ENCODE measurements at regions not wholly inside any gene's neighbourhood (a gene's known extent, or its start where the extent isn't known, plus 50 kb on each side); places are given as distances from the start of the nearest gene placed in this dataset.

- peaks cover 19% of the 10 kb centered on the region for H3K4me1 ChIP-seq (ENCODE audit: control insufficient read depth, insufficient read depth, low read length)
- H3K36me3 ChIP-seq (ENCODE audit: control insufficient read depth, insufficient read depth, low read length, severe bottlenecking): no peaks in the 10 kb centered on the region
- DNase-seq (ENCODE audit: low read depth): no peak
- no peaks in the 10 kb centered on the region for H3K9me3 ChIP-seq (ENCODE audit: control insufficient read depth, low read length)
- no peak overlapping the region for H3K4me3 ChIP-seq (ENCODE audit: low read length)
- no peak overlapping the region for H3K9ac ChIP-seq (ENCODE audit: low read length)
- no peaks in the 10 kb centered on the region for H3K27me3 ChIP-seq (replicated peaks; ENCODE audit: control insufficient read depth, insufficient read depth, low read length)
Observed at GRCh38 chr9:3730511-3730922, 204.7 kb upstream of the RFX3 start.

- no peaks in the 10 kb centered on the region for H3K4me1 ChIP-seq (ENCODE audit: control insufficient read depth, insufficient read depth, low read length)
- H3K4me3 ChIP-seq (ENCODE audit: low read length): no peak overlapping the region
- no peak overlapping the region for H3K9ac ChIP-seq (ENCODE audit: low read length)
- no peak for DNase-seq (ENCODE audit: low read depth)
- no peaks in the 10 kb centered on the region for H3K36me3 ChIP-seq (ENCODE audit: control insufficient read depth, insufficient read depth, low read length, severe bottlenecking)
- H3K9me3 ChIP-seq (ENCODE audit: control insufficient read depth, low read length): no peaks in the 10 kb centered on the region
- H3K27me3 ChIP-seq (replicated peaks; ENCODE audit: control insufficient read depth, insufficient read depth, low read length): no peaks in the 10 kb centered on the region
Observed at GRCh38 chr9:3721096-3721495, 195.3 kb upstream of the RFX3 start.

DNA sequence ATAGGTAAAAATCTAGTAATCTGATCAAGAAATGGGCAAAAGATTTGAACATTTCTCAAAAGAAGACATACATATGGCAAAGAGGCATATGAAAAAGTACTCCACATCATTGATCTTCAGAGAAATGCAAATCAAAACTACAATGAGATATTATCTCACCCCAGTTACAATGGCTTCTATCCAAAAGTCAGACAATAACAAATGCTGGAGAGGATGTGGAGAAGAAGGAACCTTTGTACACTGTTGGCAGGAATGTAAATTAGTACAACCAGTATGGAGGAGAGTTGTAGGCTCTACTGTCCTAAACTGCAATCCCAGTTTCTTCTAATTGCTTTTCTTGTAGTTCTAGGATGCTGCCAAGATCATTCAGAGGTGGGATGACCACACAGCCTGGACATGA, 193.5 kb upstream of the RFX3 start:
- no peak for DNase-seq (ENCODE audit: low read depth)
- H3K4me1 ChIP-seq (ENCODE audit: control insufficient read depth, insufficient read depth, low read length): no peaks in the 10 kb centered on the region

DNA sequence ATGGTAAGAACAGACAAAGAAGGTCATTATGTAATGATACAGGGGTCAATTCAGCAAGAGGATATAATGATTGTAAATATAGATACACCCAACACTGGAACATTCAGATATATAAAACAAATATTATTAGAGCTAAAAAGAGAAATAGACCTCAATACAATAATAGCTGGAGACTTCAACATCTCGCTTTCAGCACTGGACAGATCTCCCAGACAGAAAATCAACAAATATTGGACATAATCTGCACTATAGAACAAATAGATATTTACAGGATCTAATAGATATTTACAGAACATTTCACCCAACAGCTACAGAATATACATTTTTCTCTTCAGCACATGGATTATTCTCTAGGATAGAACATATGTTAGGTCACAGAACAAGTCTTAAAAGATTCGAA, 190.6 kb upstream of the RFX3 start:
- peak; percentile 30 for DNase-seq (ENCODE audit: low read depth)
- no peak overlapping the region for H3K9ac ChIP-seq (ENCODE audit: low read length)
- H3K27me3 ChIP-seq (replicated peaks; ENCODE audit: control insufficient read depth, insufficient read depth, low read length): no peaks in the 10 kb centered on the region
- no peak overlapping the region for H3K4me3 ChIP-seq (ENCODE audit: low read length)
- no peaks in the 10 kb centered on the region for H3K9me3 ChIP-seq (ENCODE audit: control insufficient read depth, low read length)
- no peaks in the 10 kb centered on the region for H3K36me3 ChIP-seq (ENCODE audit: control insufficient read depth, insufficient read depth, low read length, severe bottlenecking)
- no peaks in the 10 kb centered on the region for H3K4me1 ChIP-seq (ENCODE audit: control insufficient read depth, insufficient read depth, low read length)

More for the DNA sequence above, 193.5 kb upstream of the RFX3 start:
- Histone ChIP-seq H3K9ac (ENCODE audit: low read length) (no peak overlapping the region), H3K27me3 (replicated peaks; ENCODE audit: control insufficient read depth, insufficient read depth, low read length) (no peaks in the 10 kb centered on the region), H3K4me3 (ENCODE audit: low read length) (no peak overlapping the region), H3K36me3 (ENCODE audit: control insufficient read depth, insufficient read depth, low read length, severe bottlenecking) (no peaks in the 10 kb centered on the region), H3K9me3 (ENCODE audit: control insufficient read depth, low read length) (no peaks in the 10 kb centered on the region)

DNA sequence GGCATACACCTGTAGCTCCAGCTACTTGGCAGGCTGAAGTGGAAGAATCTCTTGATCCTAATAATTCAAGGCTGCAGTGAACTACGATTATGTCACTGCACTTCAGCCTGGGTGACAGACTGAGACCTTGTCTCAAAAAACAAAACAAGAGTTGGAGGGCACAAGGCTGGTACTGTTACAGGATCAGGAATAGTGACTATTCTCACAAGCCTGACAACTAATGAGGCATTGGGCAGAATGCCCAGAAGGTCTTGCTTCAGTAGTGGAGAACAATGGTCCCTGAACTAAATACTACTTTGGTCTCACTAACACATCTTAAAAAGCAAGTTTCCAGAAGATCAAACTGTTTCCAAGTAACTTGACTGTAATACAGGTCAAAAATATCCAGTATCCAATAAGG, 182.9 kb upstream of the RFX3 start:
- Histone ChIP-seq H3K4me1 (ENCODE audit: control insufficient read depth, insufficient read depth, low read length) (no peaks in the 10 kb centered on the region), H3K9me3 (ENCODE audit: control insufficient read depth, low read length) (no peaks in the 10 kb centered on the region), H3K4me3 (ENCODE audit: low read length) (no peak overlapping the region), H3K9ac (ENCODE audit: low read length) (no peak overlapping the region), H3K27me3 (replicated peaks; ENCODE audit: control insufficient read depth, insufficient read depth, low read length) (peaks cover 4% of the 10 kb centered on the region), H3K36me3 (ENCODE audit: control insufficient read depth, insufficient read depth, low read length, severe bottlenecking) (no peaks in the 10 kb centered on the region)
- DNase-seq (ENCODE audit: low read depth): peak; percentile 32

DNA sequence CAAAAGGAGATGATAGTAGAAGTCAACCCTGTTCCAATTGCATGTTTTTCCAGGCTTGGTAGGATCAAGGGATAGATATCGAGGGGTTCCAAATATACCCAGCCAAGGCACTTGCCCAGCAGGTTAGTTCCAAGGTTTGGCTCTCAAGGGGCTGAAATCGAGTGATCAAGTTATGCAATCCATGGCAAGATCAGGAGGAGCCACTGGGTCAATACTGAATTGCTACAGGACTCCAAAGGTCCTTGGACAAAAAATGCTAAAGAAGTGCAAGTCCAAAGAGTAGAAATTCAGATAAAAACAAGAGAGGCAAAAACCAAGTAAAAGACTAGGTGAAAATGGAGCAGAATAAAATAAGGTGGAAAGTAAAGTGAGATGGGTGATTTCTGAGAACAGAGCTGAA, 179.1 kb upstream of the RFX3 start:
- DNase-seq (ENCODE audit: low read depth): no peak
- Histone ChIP-seq H3K27me3 (replicated peaks; ENCODE audit: control insufficient read depth, insufficient read depth, low read length) (peaks cover 4% of the 10 kb centered on the region), H3K36me3 (ENCODE audit: control insufficient read depth, insufficient read depth, low read length, severe bottlenecking) (no peaks in the 10 kb centered on the region), H3K9me3 (ENCODE audit: control insufficient read depth, low read length) (no peaks in the 10 kb centered on the region), H3K4me1 (ENCODE audit: control insufficient read depth, insufficient read depth, low read length) (no peaks in the 10 kb centered on the region), H3K9ac (ENCODE audit: low read length) (no peak overlapping the region), H3K4me3 (ENCODE audit: low read length) (no peak overlapping the region)

DNA sequence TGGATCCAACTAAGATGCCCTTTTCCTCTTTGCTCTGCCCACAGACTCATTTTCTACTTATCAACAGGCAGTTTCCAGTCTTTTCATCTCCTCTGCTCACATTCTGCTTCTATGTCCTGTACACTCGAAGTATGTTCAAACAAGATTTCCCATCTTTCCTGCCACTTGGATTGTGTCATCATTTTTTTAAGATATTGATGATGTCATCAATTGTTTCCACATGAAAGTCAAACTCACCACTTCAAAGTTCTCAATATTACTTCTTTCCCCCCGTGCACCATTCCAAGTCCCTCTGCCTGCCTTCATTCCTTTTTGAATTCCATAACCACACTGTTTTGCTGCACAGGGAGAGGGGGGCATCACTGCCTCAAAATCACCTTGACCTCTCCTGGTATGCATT, 175.0 kb upstream of the RFX3 start:
- H3K9me3 ChIP-seq (ENCODE audit: control insufficient read depth, low read length): no peaks in the 10 kb centered on the region
- H3K27me3 ChIP-seq (replicated peaks; ENCODE audit: control insufficient read depth, insufficient read depth, low read length): peaks cover 4% of the 10 kb centered on the region
- no peak overlapping the region for H3K4me3 ChIP-seq (ENCODE audit: low read length)
- no peak overlapping the region for H3K9ac ChIP-seq (ENCODE audit: low read length)
- no peaks in the 10 kb centered on the region for H3K4me1 ChIP-seq (ENCODE audit: control insufficient read depth, insufficient read depth, low read length)
- H3K36me3 ChIP-seq (ENCODE audit: control insufficient read depth, insufficient read depth, low read length, severe bottlenecking): no peaks in the 10 kb centered on the region
- DNase-seq (ENCODE audit: low read depth): no peak

DNA sequence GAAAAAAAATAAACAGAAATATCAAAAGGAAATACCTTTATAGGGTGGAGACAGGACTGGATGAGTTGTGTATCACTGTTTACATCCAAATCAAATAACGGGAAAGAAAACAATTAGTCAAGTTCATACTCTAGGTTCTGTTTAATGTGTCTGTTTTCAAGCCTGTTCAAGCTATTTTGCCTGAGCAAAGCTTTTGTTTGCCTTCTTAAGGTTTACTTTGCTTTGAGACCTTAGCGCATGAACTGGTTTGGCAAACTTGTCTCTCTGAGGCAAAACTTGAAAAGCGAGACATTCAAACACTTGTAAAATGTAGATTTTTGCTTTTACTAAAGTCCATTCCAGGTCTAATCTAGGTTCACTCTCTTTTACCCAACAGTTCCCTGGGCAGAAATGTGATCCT, 174.1 kb upstream of the RFX3 start:
- no peaks in the 10 kb centered on the region for H3K4me1 ChIP-seq (ENCODE audit: control insufficient read depth, insufficient read depth, low read length)

GRCh38 chr9:3698531-3698930, 172.7 kb upstream of the RFX3 start:
- H3K4me3 ChIP-seq (ENCODE audit: low read length): no peak overlapping the region
- no peaks in the 10 kb centered on the region for H3K4me1 ChIP-seq (ENCODE audit: control insufficient read depth, insufficient read depth, low read length)
- H3K36me3 ChIP-seq (ENCODE audit: control insufficient read depth, insufficient read depth, low read length, severe bottlenecking): no peaks in the 10 kb centered on the region
- H3K27me3 ChIP-seq (replicated peaks; ENCODE audit: control insufficient read depth, insufficient read depth, low read length): no peaks in the 10 kb centered on the region
- DNase-seq (ENCODE audit: low read depth): peak; percentile 5
- H3K9me3 ChIP-seq (ENCODE audit: control insufficient read depth, low read length): no peaks in the 10 kb centered on the region
- H3K9ac ChIP-seq (ENCODE audit: low read length): no peak overlapping the region

More for the DNA sequence above, 174.1 kb upstream of the RFX3 start:
- no peaks in the 10 kb centered on the region for H3K9me3 ChIP-seq (ENCODE audit: control insufficient read depth, low read length)
- H3K9ac ChIP-seq (ENCODE audit: low read length): no peak overlapping the region
- no peak overlapping the region for H3K4me3 ChIP-seq (ENCODE audit: low read length)
- DNase-seq (ENCODE audit: low read depth): no peak
- H3K36me3 ChIP-seq (ENCODE audit: control insufficient read depth, insufficient read depth, low read length, severe bottlenecking): no peaks in the 10 kb centered on the region
- H3K27me3 ChIP-seq (replicated peaks; ENCODE audit: control insufficient read depth, insufficient read depth, low read length): peaks cover 3% of the 10 kb centered on the region

GRCh38 chr9:3698076-3698475, 172.3 kb upstream of the RFX3 start:
- Histone ChIP-seq H3K9ac (ENCODE audit: low read length) (no peak overlapping the region), H3K36me3 (ENCODE audit: control insufficient read depth, insufficient read depth, low read length, severe bottlenecking) (no peaks in the 10 kb centered on the region), H3K9me3 (ENCODE audit: control insufficient read depth, low read length) (no peaks in the 10 kb centered on the region), H3K4me1 (ENCODE audit: control insufficient read depth, insufficient read depth, low read length) (no peaks in the 10 kb centered on the region), H3K27me3 (replicated peaks; ENCODE audit: control insufficient read depth, insufficient read depth, low read length) (no peaks in the 10 kb centered on the region), H3K4me3 (ENCODE audit: low read length) (no peak overlapping the region)
- DNase-seq (ENCODE audit: low read depth): peak; percentile 34

GRCh38 chr9:3696368-3696767, 170.6 kb upstream of the RFX3 start:
- Histone ChIP-seq H3K4me3 (ENCODE audit: low read length) (no peak overlapping the region), H3K9ac (ENCODE audit: low read length) (no peak overlapping the region), H3K36me3 (ENCODE audit: control insufficient read depth, insufficient read depth, low read length, severe bottlenecking) (no peaks in the 10 kb centered on the region), H3K4me1 (ENCODE audit: control insufficient read depth, insufficient read depth, low read length) (no peaks in the 10 kb centered on the region), H3K9me3 (ENCODE audit: control insufficient read depth, low read length) (no peaks in the 10 kb centered on the region), H3K27me3 (replicated peaks; ENCODE audit: control insufficient read depth, insufficient read depth, low read length) (no peaks in the 10 kb centered on the region)
- no peak for DNase-seq (ENCODE audit: low read depth)

DNA sequence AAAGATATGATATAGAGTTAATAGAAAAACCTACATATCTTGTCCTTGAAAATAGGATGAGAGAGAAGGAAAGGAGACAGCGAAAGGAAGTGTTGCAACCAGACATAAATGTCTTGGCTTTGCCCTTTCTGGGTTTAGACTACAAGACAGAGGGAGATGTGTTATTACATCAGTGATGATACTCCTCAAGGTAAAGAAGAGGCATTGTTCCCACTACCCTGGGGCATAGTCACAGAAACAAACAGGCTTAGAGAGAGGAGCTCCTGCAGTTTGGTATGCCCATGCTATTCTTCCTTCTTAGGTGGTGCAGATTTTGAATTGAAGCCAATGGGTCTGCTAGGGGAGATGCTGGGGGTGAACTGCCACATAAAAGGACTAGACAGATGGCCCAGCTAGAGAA, 166.8 kb upstream of the RFX3 start:
- no peak for DNase-seq (ENCODE audit: low read depth)
- no peaks in the 10 kb centered on the region for H3K36me3 ChIP-seq (ENCODE audit: control insufficient read depth, insufficient read depth, low read length, severe bottlenecking)
- no peaks in the 10 kb centered on the region for H3K4me1 ChIP-seq (ENCODE audit: control insufficient read depth, insufficient read depth, low read length)
- H3K27me3 ChIP-seq (replicated peaks; ENCODE audit: control insufficient read depth, insufficient read depth, low read length): no peaks in the 10 kb centered on the region
- no peak overlapping the region for H3K9ac ChIP-seq (ENCODE audit: low read length)
- no peak overlapping the region for H3K4me3 ChIP-seq (ENCODE audit: low read length)
- H3K9me3 ChIP-seq (ENCODE audit: control insufficient read depth, low read length): no peaks in the 10 kb centered on the region
